Esophagus squamous epithelium (tissue), 4 donors: ENCODE measurements at regions not wholly inside any gene's neighbourhood (a gene's known extent, or its start where the extent isn't known, plus 50 kb on each side); places are given as distances from the start of the nearest gene placed in this dataset.

Experiments
- POLR2A ChIP-seq, 4 donors: fragments of 450-650 bp; IDR thresholded peaks; one replicate each; pipeline ENCODE4 v1.6.1; 2017; ENCODE audit warnings: antibody characterized with exemption in 4 of 4, mild to moderate bottlenecking in 4 of 4, moderate library complexity in 3 of 4
- TF ChIP-seq, protein P1 (sequence below), 6 experiments: fragments of 450-650 bp in 4 of 6; fragments of 200-600 bp in 2 of 6; sonication (generic) in 2 of 6; IDR thresholded peaks; one replicate each; pipeline ENCODE4 v1.5.1; 2016 to 2019; ENCODE audit warnings: antibody characterized with exemption in 6 of 6, mild to moderate bottlenecking in 4 of 6, moderate library complexity in 4 of 6

DNA sequence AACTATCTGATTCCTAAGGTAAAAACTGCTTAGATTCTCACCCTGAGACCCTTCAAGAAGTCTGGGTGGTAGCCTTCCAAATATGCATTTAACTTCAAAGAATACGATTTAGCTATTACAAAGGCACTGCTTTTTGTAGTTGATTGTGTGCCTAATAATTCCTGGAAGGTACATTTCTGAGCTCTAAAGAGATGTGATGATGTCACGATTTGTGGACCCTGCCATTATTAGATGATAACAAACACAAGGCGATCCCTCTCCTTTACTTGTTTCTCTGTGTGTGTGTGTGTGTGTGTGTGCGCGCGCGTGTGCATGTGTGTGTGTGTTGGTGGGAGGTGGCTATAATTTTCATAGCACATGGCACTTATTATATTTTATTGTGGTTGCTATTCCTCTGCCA is 70.9 kb downstream of the TFPI2 start:
- TF ChIP-seq, protein P1, sequence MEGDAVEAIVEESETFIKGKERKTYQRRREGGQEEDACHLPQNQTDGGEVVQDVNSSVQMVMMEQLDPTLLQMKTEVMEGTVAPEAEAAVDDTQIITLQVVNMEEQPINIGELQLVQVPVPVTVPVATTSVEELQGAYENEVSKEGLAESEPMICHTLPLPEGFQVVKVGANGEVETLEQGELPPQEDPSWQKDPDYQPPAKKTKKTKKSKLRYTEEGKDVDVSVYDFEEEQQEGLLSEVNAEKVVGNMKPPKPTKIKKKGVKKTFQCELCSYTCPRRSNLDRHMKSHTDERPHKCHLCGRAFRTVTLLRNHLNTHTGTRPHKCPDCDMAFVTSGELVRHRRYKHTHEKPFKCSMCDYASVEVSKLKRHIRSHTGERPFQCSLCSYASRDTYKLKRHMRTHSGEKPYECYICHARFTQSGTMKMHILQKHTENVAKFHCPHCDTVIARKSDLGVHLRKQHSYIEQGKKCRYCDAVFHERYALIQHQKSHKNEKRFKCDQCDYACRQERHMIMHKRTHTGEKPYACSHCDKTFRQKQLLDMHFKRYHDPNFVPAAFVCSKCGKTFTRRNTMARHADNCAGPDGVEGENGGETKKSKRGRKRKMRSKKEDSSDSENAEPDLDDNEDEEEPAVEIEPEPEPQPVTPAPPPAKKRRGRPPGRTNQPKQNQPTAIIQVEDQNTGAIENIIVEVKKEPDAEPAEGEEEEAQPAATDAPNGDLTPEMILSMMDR (IDR thresholded peaks at IDR 0.05), result no peak
- no peak for TF ChIP-seq POLR2A (IDR thresholded peaks at IDR 0.05)
